Suprapubic skin (tissue), 4 donors: ENCODE measurements at regions not wholly inside any gene's neighbourhood (a gene's known extent, or its start where the extent isn't known, plus 50 kb on each side); places are given as distances from the start of the nearest gene placed in this dataset.

ENCODE experiments used
- EP300 ChIP-seq: sonication (generic); formaldehyde crosslinking; IDR thresholded peaks from one replicate; pipeline ENCODE4 v1.6.1; 2017; ENCODE audit warnings: antibody characterized with exemption
- POLR2A ChIP-seq, 2 donors: fragments of 450-650 bp; IDR thresholded peaks; one replicate each; pipeline ENCODE4 v1.6.1; 2017; ENCODE audit warnings: antibody characterized with exemption in 2 of 2, mild to moderate bottlenecking in 2 of 2, moderate library complexity in 2 of 2
- POLR2AphosphoS5 ChIP-seq, 3 donors: sonication (generic); formaldehyde crosslinking; IDR thresholded peaks; one replicate each; pipeline ENCODE4 v1.6.1; 2017; ENCODE audit warnings: antibody characterized with exemption in 3 of 3
- TF ChIP-seq, protein P1 (sequence below), 2 donors: fragments of 200-600 bp in 1 of 2; fragments of 450-650 bp in 1 of 2; sonication (generic) in 1 of 2; IDR thresholded peaks; one replicate each; pipeline ENCODE4 v1.5.1; 2016 to 2019; ENCODE audit warnings: antibody characterized with exemption in 2 of 2, mild to moderate bottlenecking in 1 of 2, moderate library complexity in 1 of 2

DNA sequence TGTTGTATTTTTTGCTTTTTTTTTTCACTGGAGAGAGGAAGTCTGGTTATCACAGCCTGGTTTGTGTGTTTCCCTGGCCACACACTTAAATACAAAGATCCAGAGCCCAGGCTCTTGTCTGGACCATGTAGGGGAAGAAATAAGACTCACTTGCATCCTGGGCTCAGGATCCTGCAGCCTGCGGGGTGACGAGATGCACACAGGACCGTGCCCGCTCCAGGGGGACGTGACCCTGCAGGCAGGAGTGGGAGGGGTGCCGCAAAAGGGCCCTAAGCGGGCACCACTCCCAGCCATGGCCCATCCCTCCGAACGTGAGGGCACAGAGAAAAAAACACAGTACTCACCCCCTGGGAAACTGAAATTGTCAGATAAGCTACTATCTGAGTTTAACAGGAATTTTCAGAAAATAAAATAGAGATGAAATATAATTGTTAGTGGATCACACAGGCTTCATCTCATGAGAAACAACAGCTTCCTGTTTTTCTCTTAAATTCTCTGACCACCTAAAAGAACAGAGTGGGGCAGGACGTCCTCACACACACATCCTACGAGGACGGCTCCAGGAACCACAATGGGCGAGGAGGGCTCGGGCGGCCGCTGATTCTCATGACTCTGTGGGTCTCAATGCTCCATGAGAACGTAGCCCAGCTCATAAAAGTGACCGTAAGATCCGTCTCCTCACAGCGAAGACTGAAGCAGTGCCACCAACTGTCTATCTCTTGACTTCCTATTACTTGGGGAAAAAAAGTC is 142.6 kb upstream of the ALKAL2 start:
- TF ChIP-seq, protein P1, sequence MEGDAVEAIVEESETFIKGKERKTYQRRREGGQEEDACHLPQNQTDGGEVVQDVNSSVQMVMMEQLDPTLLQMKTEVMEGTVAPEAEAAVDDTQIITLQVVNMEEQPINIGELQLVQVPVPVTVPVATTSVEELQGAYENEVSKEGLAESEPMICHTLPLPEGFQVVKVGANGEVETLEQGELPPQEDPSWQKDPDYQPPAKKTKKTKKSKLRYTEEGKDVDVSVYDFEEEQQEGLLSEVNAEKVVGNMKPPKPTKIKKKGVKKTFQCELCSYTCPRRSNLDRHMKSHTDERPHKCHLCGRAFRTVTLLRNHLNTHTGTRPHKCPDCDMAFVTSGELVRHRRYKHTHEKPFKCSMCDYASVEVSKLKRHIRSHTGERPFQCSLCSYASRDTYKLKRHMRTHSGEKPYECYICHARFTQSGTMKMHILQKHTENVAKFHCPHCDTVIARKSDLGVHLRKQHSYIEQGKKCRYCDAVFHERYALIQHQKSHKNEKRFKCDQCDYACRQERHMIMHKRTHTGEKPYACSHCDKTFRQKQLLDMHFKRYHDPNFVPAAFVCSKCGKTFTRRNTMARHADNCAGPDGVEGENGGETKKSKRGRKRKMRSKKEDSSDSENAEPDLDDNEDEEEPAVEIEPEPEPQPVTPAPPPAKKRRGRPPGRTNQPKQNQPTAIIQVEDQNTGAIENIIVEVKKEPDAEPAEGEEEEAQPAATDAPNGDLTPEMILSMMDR (IDR thresholded peaks at IDR 0.05) = no peak
- no peak for TF ChIP-seq POLR2AphosphoS5 (IDR thresholded peaks at IDR 0.05)
- no peak for TF ChIP-seq POLR2A (IDR thresholded peaks at IDR 0.05)
- TF ChIP-seq EP300 = no peak
